DMS 273 treated with DMSO at 0.1 percent for 48 hours (cell line): ENCODE measurements at regions not wholly inside any gene's neighbourhood (a gene's known extent, or its start where the extent isn't known, plus 50 kb on each side); places are given as distances from the start of the nearest gene placed in this dataset.

Experiments
- DNase-seq: peaks from one replicate; lab custom pipeline; 2025; lab: John Stamatoyannopoulos, UW

GRCh38 chr12:24080465-24080864, 131.0 kb upstream of the SOX5 start:
- DNase-seq = no peak

- DNase-seq = no peak
Observed at GRCh38 chr12:24079083-24079482, 129.6 kb upstream of the SOX5 start.

GRCh38 chr12:24078318-24078765, 128.9 kb upstream of the SOX5 start:
- DNase-seq = no peak

- DNase-seq = no peak
Observed at GRCh38 chr12:24077161-24077560, 127.7 kb upstream of the SOX5 start.

GRCh38 chr12:24075650-24076049, 126.2 kb upstream of the SOX5 start:
- DNase-seq = no peak

- no peak for DNase-seq
Observed at GRCh38 chr12:24073170-24073810, 123.8 kb upstream of the SOX5 start.

- DNase-seq = no peak
Observed at GRCh38 chr12:24072302-24072701, 122.8 kb upstream of the SOX5 start.

- no peak for DNase-seq
Observed at GRCh38 chr12:24071842-24072241, 122.4 kb upstream of the SOX5 start.

- DNase-seq = no peak
Observed at GRCh38 chr12:24069532-24070395, 120.3 kb upstream of the SOX5 start.

- DNase-seq = no peak
Observed at GRCh38 chr12:24066865-24067264, 117.4 kb upstream of the SOX5 start.

GRCh38 chr12:24066097-24066496, 116.6 kb upstream of the SOX5 start:
- no peak for DNase-seq

GRCh38 chr12:24062642-24063245, 113.3 kb upstream of the SOX5 start:
- DNase-seq = no peak

- DNase-seq = no peak
Observed at GRCh38 chr12:24060089-24060488, 110.6 kb upstream of the SOX5 start.

- no peak for DNase-seq
Observed at GRCh38 chr12:24057920-24058476, 108.5 kb upstream of the SOX5 start.

GRCh38 chr12:24055747-24056146, 106.3 kb upstream of the SOX5 start:
- DNase-seq = no peak

GRCh38 chr12:24054416-24054815, 104.9 kb upstream of the SOX5 start:
- DNase-seq = no peak

- no peak for DNase-seq
Observed at GRCh38 chr12:24049728-24050127, 100.3 kb upstream of the SOX5 start.

- DNase-seq = no peak
Observed at GRCh38 chr12:24049101-24049500, 99.6 kb upstream of the SOX5 start.

GRCh38 chr12:24048446-24048845, 99.0 kb upstream of the SOX5 start:
- DNase-seq = no peak

- no peak for DNase-seq
Observed at GRCh38 chr12:24047326-24047725, 97.9 kb upstream of the SOX5 start.

- DNase-seq = no peak
Observed at GRCh38 chr12:24045816-24046257, 96.4 kb upstream of the SOX5 start.

GRCh38 chr12:24044941-24045703, 95.7 kb upstream of the SOX5 start:
- DNase-seq = no peak
